ENCODE measurements at regions not wholly inside any gene's neighbourhood (a gene's known extent, or its start where the extent isn't known, plus 50 kb on each side); places are given as distances from the start of the nearest gene placed in this dataset.

DNA sequence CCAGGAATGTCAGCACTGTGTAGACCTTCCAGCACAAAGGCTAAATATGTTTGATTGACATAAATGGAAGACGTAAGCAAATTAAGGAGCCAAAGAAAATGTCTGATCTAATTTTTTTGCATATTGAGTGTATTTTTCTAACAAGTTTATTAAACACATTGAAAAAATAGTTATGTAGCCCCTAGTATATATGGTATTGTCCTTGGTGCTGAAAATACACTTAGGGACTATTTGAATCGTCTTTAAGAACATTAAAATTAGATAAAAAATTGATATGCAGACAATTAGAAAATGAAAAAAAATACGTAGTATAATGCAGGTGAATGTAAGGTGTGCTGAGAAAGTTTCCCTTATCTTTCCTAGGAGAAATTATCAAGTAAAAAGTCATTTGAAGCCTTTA lies 337.0 kb downstream of the OMA1 start:
- no peak overlapping the region for H2AFZ ChIP-seq
- no peaks in the 10 kb centered on the region for H3K9me2 ChIP-seq (replicated peaks; ENCODE audit: insufficient read depth)
- H3K79me2 ChIP-seq: no peaks in the 10 kb centered on the region
- WGBS (ENCODE audit: low lambda C conversion rate, missing lambda C conversion rate): 72% methylated on average over 3 of the region's 3 CpGs
- no peaks in the 10 kb centered on the region for H3K36me3 ChIP-seq (replicated peaks; ENCODE audit: insufficient read depth, low read depth)
- H3K27me3 ChIP-seq: peaks cover 8% of the 10 kb centered on the region
- DNase-seq (ENCODE audit: low spot score): no peak
- H3K4me2 ChIP-seq: no peak overlapping the region
- H3K9me3 ChIP-seq (ENCODE audit: low read depth): no peaks in the 10 kb centered on the region
- H3K4me3 ChIP-seq: no peak overlapping the region
- no peaks in the 10 kb centered on the region for H3K4me1 ChIP-seq (ENCODE audit: insufficient read depth)
- H4K20me1 ChIP-seq (ENCODE audit: insufficient read depth, poor library complexity, severe bottlenecking): no peaks in the 10 kb centered on the region
- TF ChIP-seq EZH2phosphoT487 (IDR thresholded peaks at IDR 0.05; ENCODE audit: low read depth, severe bottlenecking, unreplicated experiment) (no peak), EZH2 (IDR thresholded peaks at IDR 0.05; ENCODE audit: borderline replicate concordance) (no peak)
- TF ChIP-seq, protein P1, sequence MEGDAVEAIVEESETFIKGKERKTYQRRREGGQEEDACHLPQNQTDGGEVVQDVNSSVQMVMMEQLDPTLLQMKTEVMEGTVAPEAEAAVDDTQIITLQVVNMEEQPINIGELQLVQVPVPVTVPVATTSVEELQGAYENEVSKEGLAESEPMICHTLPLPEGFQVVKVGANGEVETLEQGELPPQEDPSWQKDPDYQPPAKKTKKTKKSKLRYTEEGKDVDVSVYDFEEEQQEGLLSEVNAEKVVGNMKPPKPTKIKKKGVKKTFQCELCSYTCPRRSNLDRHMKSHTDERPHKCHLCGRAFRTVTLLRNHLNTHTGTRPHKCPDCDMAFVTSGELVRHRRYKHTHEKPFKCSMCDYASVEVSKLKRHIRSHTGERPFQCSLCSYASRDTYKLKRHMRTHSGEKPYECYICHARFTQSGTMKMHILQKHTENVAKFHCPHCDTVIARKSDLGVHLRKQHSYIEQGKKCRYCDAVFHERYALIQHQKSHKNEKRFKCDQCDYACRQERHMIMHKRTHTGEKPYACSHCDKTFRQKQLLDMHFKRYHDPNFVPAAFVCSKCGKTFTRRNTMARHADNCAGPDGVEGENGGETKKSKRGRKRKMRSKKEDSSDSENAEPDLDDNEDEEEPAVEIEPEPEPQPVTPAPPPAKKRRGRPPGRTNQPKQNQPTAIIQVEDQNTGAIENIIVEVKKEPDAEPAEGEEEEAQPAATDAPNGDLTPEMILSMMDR (IDR thresholded peaks at IDR 0.05; ENCODE audit: poor library complexity): no peak
- no peak overlapping the region for H3K27ac ChIP-seq

DNA sequence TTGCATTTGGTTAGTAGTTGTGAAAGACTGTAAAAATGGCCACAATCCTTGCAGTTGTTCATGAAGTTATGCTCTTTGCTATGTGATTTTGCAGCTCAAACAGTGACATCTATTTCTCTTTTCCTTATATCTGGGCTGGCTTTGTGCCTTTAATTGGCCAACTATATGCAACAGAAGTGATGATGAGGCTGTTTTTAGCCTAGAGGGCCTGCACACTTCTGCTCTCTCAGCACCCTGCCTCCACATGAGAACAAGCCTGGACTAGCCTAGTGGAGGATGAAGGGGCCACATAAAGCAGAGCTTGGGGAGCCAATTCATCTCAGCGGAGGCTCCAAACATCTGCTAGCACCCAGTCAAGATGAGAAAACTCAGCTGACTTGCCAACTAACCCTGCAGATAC lies 339.8 kb downstream of the OMA1 start:
- H4K20me1 ChIP-seq (ENCODE audit: insufficient read depth, poor library complexity, severe bottlenecking): no peaks in the 10 kb centered on the region
- TF ChIP-seq EZH2phosphoT487 (IDR thresholded peaks at IDR 0.05; ENCODE audit: low read depth, severe bottlenecking, unreplicated experiment) (no peak), EZH2 (IDR thresholded peaks at IDR 0.05; ENCODE audit: borderline replicate concordance) (no peak)
- DNase-seq (ENCODE audit: low spot score): no peak
- no peaks in the 10 kb centered on the region for H3K4me1 ChIP-seq (ENCODE audit: insufficient read depth)
- no peak overlapping the region for H3K27ac ChIP-seq
- no peak overlapping the region for H2AFZ ChIP-seq
- no peaks in the 10 kb centered on the region for H3K9me3 ChIP-seq (ENCODE audit: low read depth)
- no peaks in the 10 kb centered on the region for H3K9me2 ChIP-seq (replicated peaks; ENCODE audit: insufficient read depth)
- H3K36me3 ChIP-seq (replicated peaks; ENCODE audit: insufficient read depth, low read depth): no peaks in the 10 kb centered on the region
- H3K4me3 ChIP-seq: no peak overlapping the region
- 93% methylated on average over 1 of the region's 1 CpG for WGBS (ENCODE audit: low lambda C conversion rate, missing lambda C conversion rate)
- peaks cover 8% of the 10 kb centered on the region for H3K27me3 ChIP-seq
- no peak overlapping the region for H3K4me2 ChIP-seq
- no peaks in the 10 kb centered on the region for H3K79me2 ChIP-seq

DNA sequence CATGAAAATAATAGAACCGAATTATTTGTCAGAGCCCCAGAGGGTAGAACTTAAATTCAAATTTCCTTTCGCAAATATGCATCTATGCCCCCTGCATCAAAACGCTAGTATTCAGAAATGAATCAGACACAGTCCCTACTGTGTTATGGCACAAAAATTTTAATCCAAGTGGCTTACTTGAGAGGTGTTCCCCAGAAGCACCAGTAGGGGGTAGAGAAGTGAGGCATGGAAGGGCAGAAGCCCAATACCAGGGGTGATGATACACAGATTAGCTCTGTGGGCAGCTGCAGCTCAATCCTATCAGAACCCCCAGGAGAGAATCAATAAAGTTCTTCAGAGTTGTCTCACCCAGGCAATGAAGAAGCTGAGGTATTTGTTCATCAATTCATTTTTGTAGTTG lies 342.2 kb downstream of the OMA1 start:
- no peaks in the 10 kb centered on the region for H3K4me1 ChIP-seq (ENCODE audit: insufficient read depth)
- no peak overlapping the region for H2AFZ ChIP-seq
- no peaks in the 10 kb centered on the region for H4K20me1 ChIP-seq (ENCODE audit: insufficient read depth, poor library complexity, severe bottlenecking)
- no peak overlapping the region for H3K4me2 ChIP-seq
- no peak for DNase-seq (ENCODE audit: low spot score)
- 73% methylated on average over 3 of the region's 3 CpGs for WGBS (ENCODE audit: low lambda C conversion rate, missing lambda C conversion rate)
- H3K27ac ChIP-seq: no peak overlapping the region
- H3K9me2 ChIP-seq (replicated peaks; ENCODE audit: insufficient read depth): no peaks in the 10 kb centered on the region
- no peaks in the 10 kb centered on the region for H3K9me3 ChIP-seq (ENCODE audit: low read depth)
- H3K27me3 ChIP-seq: no peaks in the 10 kb centered on the region
- no peaks in the 10 kb centered on the region for H3K36me3 ChIP-seq (replicated peaks; ENCODE audit: insufficient read depth, low read depth)
- H3K79me2 ChIP-seq: no peaks in the 10 kb centered on the region
- no peak overlapping the region for H3K4me3 ChIP-seq
- TF ChIP-seq EZH2 (IDR thresholded peaks at IDR 0.05; ENCODE audit: borderline replicate concordance) (no peak), EZH2phosphoT487 (IDR thresholded peaks at IDR 0.05; ENCODE audit: low read depth, severe bottlenecking, unreplicated experiment) (no peak)
- TF ChIP-seq, protein P1 (IDR thresholded peaks at IDR 0.05; ENCODE audit: poor library complexity): no peak

DNA sequence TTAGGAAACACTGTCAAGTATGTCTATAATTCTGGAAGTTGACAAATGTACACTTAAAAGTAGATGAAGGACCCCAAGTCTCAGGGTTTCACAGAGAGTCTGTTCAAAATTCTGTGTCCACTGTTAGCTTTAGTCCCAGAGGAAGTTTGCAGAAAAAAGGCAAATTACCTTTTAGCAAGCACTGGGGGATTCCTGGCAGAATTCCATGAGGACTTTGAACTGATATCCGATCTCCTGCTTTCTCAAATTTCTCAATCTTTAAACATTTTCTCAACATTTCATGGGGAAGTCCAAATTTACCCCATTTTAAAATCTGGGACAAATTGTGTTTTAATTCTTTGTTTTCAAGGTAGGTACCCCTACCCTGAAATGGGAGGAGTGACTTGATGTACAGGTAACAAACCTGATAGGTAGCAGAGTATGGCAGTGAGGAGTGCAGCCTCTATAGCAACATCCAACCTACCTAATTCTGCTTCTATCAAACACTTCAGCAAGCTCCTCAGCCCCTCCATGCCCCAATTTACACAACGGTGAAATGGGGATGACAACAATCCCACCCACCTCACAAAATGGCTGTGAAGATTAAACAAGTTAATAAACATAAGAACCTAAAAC lies 344.9 kb downstream of the OMA1 start:
- no peaks in the 10 kb centered on the region for H3K9me3 ChIP-seq (ENCODE audit: low read depth)
- H3K27me3 ChIP-seq: no peaks in the 10 kb centered on the region
- H4K20me1 ChIP-seq (ENCODE audit: insufficient read depth, poor library complexity, severe bottlenecking): no peaks in the 10 kb centered on the region
- H3K27ac ChIP-seq: no peak overlapping the region
- TF ChIP-seq, protein P1 (IDR thresholded peaks at IDR 0.05; ENCODE audit: poor library complexity): no peak
- TF ChIP-seq EZH2 (IDR thresholded peaks at IDR 0.05; ENCODE audit: borderline replicate concordance) (no peak), EZH2phosphoT487 (IDR thresholded peaks at IDR 0.05; ENCODE audit: low read depth, severe bottlenecking, unreplicated experiment) (no peak)
- H3K36me3 ChIP-seq (replicated peaks; ENCODE audit: insufficient read depth, low read depth): no peaks in the 10 kb centered on the region
- no peak overlapping the region for H3K4me2 ChIP-seq
- no peak overlapping the region for H2AFZ ChIP-seq
- no peaks in the 10 kb centered on the region for H3K4me1 ChIP-seq (ENCODE audit: insufficient read depth)
- DNase-seq (ENCODE audit: low spot score): no peak
- no peaks in the 10 kb centered on the region for H3K9me2 ChIP-seq (replicated peaks; ENCODE audit: insufficient read depth)
- no peak overlapping the region for H3K4me3 ChIP-seq
- H3K79me2 ChIP-seq: no peaks in the 10 kb centered on the region
- 53% methylated on average over 2 of the region's 2 CpGs for WGBS (ENCODE audit: low lambda C conversion rate, missing lambda C conversion rate)
